ENCODE measurements at regions not wholly inside any gene's neighbourhood (a gene's known extent, or its start where the extent isn't known, plus 50 kb on each side); places are given as distances from the start of the nearest gene placed in this dataset.

DNA sequence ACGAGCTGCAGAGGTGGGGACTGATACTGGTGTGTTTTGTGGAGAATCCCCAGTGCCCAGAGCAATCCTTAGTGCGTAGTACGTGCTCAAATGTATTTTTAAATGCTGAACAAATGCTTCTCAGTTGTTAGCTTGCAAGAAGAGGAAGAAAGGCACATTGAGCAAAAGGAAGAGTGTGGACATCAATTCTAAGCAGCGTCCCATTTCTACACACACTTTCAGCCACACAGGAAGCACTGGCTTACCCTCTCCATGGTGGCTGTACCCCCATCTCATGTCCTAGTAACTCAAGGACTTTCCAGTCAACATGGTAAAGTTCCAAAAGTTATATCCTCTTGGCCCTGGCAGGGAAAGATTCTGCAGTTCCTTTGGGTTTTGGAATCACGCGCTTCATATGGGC lies 98.8 kb upstream of the NXT1 start:
- DNase-seq, result peak; percentile 18

DNA sequence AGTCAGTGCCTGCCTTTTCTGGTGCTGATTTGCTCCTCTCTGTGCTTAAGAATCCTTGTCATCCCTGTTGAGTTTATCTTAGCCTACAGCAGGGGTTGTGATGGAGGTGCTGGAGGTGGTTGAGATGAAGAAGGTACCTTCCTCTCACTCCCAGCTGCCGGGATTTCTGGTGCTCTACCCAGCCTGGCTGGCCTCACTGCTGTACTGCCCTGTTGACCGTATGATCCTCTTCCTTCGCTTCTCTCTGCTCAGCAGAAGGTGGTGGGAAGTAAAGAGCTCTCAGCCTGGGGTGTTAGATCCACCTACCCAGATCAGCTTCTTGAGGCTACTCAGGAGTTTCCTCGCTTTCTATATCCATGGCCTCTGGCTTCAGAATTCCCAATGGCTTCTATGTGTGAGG lies 101.0 kb upstream of the NXT1 start:
- DNase-seq, result peak; percentile 30

DNA sequence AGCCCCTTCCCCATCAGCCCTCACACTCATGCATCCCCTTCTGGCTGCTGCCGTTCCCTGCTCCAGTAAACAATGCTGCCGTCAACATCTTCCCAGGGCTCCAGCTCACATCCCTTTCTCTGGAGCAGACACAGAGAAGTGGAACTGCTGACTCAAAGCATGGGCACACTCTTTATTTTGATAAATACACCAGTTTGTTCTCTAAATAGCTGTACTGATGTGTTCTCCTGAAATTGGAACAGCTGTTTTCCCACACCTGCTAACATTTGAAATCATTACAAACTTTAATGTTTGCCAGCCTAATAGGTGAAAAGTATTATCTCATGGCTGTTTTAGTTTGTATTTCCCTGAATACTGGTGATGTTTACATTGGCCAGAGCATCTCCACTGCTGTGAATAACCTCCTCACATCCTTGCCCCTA lies 102.1 kb upstream of the NXT1 start:
- no peak for DNase-seq

DNA sequence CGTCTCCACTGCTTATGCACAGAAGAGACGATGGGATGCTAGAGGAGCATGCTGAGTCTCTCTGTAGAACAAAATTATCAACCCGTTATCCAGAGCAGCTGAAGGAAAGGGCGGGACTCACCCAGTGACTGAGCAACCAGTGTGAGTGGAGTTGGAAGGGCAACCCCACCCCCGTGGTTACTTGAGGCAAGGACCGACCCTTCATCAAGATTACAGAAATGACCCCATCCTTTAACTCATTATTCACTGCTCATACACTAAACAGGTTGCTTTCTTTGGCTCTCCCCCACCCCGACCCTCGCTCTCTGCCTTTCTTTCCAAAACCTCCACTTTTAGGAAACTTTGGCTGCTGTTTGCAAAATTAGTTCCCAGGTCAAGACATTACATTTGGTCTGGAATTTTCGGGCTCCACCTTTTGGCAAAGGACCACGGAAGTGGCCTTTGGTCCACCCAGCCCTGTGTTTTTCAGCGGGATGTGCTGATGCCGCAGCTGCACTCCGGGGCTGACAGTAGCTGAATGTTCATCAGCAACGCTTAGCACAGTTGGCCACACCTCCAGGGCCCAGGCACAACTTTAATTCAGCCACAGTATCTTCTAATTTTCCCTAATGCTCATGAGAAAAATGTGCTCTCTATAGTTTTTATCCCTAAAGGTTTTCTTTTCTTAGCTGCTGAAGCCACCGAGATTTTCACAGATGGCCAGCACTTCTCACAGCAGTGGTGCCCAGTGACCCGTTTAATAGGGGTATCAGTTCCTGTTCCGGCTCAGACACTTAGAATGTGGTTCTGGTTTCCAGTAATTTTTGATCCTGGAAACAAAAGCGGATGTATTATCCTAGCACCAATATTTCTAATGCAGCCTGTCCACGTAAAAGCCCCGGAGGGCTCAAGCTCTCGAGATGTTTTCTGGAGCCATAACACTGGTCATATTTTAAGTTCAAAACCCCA lies 103.6 kb upstream of the NXT1 start:
- peak; percentile 38 for DNase-seq

DNA sequence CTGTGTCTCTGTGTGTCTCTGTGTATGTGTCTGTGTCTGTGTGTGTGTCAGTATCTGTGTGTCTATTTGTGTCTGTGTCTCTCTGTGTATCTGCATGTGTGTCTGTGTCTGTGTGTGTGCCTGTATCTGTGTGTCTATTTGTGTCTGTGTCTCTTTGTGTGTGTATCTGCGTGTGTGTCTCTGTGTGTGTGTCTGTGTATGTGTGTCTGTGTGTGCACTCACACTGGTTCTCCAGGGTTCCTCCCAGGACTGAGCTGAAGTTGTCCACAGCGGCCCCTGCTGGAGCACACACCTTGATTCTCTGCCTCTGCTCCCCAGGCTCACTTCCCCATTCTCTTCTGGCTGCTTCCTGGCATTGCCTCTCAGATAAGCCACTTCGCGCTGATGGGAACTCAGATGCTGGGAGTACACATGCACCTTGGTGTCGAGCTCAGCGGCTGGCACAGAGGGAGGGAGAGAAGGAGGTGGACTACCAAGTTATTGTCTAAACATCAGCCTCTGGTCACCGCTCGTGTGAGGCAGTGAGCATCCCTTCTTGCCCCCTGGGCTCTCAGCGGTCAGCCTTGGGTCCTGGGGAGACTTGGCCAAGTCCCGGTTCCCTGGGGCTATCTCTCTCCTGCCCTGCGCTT lies 104.9 kb upstream of the NXT1 start:
- DNase-seq, result peak; percentile 58

DNA sequence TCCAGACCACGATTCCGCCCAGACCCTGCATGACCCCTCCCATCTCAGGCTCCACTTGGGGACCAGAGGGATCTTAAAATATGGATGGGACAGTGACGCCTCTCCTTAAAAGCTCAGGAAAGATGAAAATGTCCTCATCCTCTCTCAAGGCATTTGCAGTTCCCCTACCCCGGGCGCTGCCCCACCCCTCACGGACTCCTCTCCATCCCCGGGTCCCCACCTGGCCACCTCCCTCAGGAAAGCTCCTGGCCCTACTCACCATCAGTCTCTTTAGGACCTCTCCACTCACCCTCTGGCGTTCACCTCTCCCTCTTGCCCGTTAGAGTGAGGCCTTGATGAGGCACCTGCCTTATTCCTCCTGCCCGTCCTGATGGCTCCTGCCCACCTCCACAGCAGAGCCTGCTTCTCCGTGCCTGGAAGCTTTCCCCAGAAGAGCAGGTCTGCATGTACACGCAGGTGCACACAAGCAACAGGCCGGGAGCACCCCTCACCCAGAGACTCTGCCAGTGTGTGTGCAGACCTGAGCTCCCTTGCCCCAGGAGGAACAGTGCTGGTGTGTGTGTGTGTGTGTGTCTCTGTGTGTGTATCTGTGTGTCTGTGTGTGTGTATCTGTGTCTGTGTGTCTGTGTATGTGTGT lies 105.6 kb upstream of the NXT1 start:
- DNase-seq, result peak; percentile 34

DNA sequence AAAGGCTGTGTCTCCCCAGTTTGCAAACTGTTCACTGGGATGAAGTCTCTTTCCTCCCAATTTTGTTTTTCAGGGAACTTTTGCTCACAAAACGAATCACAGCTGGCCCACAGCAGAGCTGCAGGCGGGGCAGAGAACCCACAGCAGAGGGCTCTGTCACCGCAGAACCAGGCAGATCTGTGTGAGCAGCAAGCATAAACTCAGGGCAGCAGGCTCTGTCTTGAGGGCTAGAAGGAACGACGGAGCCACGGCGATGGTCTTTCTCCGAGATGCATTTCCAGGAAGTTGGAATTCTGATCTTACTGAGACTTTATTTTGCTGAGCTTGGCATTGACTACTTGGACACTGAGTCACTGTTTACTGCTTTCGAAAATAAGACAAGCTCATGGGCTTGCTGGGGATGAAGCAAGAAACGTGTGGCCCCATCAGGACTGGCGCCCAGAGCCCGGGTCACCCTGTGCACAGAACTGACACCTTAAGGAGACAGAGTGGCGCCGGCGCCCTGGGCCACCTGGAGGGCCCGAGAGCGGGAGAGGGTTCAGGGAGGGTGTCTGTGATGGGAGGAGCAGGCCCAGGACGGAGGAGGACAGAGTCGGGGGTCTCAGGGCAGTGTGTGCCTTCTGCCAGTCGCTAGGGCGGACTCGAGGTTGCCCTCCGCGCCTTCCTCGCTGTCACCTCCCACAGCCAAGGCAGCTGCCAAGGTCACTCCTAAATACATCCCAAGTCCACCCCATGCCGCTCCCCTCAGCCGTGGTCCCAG lies 106.3 kb upstream of the NXT1 start:
- DNase-seq, result peak; percentile 39

DNA sequence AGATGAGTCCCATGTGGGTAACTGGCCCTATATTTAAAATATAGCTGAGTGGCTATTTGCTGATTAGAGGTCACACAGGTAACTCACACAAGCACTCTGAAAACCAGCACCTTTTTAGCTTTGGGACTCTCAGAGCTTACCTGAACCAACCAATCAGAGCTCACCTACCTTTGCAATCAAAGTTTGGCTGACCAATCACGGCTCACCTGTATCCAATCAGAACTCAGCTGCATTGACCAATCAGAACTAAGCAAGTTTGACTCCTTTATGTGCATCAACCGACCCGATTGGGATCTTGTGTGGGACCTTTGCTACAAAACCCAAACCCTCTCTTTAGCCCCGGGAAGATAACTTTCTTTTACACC lies 106.8 kb upstream of the NXT1 start:
- no peak for DNase-seq

DNA sequence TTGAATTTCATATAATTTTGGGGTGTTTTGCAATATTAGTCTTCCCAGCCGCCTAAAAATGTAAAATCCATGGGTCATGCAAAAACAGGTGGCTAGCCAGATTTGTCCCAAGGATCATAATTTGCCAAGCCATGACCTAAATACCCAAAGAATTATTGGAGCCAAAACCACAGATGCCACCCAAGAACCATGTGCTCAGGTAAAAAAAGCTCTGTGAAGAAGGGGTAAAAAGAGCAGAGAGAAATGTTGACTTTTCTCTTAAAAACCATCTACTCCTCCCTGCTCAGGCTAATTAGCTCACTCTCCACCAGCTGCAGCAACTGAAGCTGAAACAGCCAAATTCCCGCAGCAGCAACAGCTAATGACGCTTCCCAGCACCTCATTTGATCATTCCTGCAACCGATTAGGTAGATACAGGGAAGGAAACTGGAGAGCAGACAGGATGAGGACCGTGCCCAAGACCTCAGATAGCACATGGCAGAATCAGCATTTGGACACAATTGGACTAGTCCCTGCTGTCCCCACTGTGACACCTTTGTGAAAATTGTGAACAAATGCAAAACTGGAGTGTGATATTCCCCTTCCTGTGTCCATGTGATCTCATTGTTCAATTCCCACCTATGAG lies 107.9 kb upstream of the NXT1 start:
- peak; percentile 36 for DNase-seq

DNA sequence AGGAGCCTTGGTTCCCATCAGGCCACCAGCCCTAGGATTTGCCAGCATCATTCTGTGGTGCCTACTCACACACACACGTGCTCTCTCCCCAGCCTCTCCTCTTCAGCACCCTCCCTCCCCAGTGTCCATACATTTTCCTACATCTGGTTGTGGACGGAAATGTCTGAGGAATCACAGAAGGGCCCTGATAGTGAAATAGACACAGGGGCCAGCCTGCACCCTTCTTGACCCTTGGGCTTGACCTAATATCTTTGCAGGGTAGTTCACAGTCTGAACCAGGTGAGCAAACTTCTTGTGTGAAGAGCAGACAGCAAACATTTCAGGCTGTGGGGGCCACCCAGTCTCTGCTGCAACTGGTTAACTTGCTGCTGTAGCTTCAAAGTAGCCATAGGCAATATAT lies 108.5 kb upstream of the NXT1 start:
- DNase-seq, result peak; percentile 34

DNA sequence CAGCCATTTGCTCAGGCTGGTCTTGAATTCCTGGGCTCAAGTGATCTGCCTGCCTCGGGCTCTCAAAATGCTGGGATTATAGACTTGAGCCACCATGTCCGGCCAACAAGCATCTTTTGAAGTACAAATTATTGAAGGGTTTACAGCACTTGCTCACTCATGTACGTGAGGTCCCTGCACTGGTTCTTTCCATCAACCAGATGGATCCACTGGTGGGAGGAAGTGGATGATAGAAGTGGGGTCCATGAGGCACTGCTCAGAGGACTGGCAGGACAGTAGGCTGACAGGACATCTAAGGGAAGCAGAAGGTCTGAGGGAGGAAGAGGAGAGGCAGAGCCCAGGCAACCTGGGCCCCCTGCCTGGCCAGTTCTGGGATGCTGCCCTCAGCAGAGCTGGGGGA lies 109.2 kb upstream of the NXT1 start:
- DNase-seq, result peak; percentile 22

DNA sequence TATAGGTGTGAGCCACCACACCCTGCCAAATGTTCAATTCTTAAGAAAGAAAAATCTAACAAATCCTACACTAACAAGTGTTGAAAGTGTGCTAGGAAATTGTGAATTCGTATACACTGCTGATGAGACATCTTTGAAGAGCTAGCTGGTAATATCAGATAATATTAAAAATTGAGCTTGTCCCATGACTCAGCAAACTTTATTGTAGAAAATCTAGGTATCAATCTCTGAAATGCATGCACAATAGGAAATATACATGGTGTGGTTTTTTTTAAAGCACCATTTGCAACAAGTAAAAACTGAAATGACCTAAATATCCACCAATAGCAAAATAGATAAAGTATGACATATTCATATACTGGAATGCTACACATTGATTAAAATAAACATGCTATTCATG lies 110.1 kb upstream of the NXT1 start:
- no peak for DNase-seq

DNA sequence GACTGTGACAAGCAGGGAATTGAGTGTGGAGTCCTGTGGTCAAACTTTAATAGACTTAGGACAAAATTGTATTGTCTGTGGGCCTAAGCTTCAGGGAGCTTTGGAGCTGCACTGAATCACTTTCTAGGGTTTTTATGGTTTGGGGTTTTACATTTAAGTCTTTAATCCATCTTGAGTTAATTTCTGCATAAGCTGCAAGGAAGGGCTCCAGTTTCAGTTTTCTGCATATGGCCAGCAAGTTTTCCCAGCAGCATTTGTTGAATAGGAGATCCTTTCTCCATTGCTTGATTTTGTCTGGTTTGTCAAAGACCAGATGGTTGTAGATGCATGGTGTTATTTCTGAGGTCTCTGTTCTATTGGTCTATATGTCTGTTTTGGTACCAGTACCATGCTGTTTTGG lies 113.4 kb upstream of the NXT1 start:
- no peak for DNase-seq

DNA sequence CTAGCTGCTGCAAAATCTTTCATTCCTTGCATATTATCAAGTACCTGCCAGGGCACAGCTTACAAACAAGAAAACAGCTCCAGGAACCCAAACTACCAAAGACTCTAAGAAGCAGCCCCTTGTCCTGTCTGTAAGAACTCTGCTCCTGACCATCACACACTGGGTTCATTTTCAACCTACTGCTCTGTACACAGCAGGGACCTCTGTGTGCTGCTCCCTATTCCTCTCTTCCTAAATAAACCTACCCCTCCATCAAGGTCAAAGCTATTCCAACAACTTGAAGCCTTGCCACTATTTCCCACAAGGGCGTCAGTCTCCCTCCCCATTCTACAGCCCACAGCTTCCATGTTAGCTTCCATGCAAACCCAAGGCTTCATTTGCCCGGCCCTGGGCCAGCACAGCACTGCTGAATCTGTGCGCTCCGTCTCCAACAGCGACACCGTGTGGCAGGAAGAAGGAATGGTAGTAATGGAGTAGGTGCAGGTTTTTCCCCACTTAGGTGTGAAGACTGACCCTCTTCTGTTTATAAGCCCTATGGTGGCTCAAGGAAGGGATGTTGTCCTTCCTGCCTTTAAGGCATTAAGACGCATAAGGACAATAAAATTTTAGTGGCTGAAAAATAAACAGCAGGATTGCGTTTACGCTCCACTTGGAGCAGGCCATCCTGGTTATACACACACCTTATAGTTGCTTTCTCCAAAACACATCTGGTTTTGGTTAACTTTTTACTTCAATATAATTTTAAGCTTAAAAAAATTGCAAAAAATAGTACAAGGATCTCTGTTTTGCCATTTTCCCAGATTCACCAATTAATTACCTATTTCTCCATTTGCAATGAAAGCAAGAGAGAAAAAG lies 115.2 kb upstream of the NXT1 start:
- DNase-seq, result peak; percentile 56

DNA sequence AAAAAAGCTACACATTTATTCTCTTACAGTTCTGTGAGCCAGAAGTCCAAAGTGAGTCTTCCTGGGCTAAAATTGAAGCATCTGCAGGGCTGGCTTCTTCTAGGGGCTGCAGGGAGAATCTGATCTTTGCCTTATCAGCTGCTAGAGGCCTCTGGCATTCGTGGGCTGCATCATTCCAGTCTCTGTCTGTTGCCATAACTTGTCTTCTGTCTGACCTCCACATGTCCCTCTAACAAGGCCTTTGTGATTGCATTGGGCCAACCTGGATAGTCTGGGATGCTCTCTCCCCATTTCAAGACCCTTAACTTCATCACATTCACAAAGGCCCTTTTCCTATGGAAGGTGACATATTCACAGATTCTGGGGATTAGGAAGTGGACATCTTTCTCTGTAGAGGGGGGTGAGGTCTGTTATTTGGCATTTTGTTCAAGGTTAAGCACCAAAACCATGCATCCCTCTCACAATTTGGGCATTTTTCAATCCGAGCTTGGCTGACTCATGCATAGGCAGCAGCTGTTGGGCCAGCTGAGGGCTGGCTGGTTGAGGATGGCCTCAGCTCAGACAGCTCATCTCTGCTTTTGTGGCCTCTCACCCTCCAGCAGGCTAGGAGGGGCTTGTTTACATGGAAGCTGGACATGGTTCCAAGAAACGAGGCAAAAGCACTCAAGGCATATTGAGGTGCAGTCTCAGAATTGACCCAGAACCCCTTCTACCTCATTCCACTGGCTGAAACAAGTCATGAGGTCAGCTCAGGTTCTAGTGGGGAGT lies 116.1 kb upstream of the NXT1 start:
- peak; percentile 46 for DNase-seq

DNA sequence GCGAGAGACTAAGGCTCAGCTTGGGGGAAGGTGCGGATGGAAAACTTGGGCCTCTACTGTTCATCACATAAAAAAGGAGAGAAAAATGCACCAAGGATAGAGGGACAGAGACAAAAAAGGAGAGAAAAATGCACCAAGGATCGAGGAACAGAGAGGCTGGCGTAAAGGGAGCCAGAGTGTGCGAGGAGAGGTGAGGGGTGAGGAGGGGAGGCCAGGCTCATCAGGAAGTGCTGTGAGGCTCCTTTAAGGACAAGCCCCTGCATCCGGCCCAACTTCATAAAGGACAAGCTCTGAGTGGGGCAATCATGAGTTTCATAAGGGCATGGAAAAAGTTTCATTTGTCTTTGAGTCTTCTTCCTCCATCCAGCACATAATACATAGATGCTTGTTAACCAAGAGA lies 117.2 kb upstream of the NXT1 start:
- no peak for DNase-seq

DNA sequence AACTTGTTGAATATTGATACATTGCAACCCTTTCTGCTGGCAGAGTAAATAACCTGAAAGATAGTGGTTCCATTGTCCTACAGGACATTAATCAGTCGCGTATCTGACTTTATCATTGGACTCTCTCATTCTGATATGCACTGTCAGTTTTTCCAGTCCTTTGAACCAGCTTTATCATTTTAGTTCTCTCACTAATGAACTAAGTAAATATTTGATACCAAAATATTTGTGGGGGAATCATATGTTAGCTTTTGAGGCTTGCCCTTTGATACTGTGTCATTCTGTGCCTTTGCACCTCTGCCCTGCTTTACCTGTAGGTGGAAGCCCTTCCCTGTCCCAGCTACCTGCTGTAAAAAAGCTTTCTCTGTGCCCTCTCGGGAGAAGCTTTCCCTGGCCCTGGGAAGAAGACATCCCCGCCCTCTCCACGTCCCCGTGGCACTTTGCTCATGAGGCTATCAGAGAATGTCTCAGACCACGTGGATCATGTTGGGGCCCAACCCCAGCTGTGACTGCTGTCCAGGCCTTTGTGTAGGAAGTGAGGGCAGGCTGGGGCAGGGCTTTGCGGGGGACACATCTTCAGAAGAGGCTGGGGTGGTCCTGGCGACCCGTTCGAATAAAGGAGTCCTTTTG lies 117.8 kb upstream of the NXT1 start:
- no peak for DNase-seq

DNA sequence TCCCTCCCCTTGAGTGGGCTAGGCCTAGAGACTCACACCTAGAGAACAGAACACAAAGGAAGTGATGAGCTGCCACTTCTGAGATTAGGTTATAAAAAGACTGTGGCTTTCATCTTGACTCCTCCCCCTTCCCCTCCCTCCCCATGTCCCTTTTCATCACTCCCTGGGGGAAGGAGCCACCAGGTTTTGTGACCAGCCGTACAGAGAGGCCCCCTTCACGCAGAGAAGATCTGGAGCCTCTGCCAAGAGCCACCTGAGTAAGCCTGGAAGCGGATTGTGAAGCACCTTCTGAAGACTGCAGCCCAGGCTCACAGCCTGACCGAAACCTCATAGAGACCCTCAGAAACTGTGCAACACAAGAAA lies 118.4 kb upstream of the NXT1 start:
- no peak for DNase-seq

DNA sequence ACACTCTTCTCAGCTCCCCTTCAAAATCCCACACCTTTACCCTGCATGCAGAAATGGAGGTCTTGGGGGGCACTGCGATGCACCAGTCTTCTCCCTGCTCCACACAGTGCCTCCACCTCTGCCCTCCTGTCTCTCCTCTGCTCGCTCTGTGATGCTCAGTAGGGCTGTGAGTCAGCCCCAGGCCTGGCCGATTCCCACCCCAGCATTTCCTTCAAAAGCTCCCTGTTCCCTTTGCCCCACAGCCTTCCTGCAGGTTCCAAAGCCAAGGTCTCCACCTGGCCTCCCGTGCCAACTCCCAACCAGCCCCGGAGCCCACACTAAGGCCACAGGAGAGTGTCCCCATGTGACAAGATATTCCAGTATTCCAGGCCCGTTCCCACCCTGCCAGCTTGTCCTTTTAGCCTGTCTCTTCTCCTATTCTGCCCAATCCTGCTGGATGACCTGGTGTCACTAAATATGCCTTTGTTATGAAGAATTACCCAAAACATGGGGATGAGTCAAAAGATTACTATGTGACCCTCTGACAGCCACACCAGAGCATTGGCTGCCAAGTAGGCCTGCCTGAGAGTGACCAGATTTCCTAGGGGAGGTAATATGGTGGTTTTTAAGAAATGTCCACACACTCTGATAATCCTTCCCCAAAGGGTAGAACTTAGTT lies 118.9 kb upstream of the NXT1 start:
- DNase-seq, result no peak
